Immature natural killer cell (primary cell): ENCODE measurements at regions not wholly inside any gene's neighbourhood (a gene's known extent, or its start where the extent isn't known, plus 50 kb on each side); places are given as distances from the start of the nearest gene placed in this dataset.
"Not testable (repeated sequence)": the region's sequence is repeated elsewhere in the genome, so short reads cannot be mapped to it uniquely, and the experiment has no call there.

Experiments
- DNase-seq, 3 donors: peaks; one replicate each; pipeline ENCODE4 v3.0.0; 2022; ENCODE audit warnings: mixed read lengths in 1 of 3
- H3K27ac Mint-ChIP-seq, 6 donors: one replicate each; pipeline ENCODE4 v1.8.0; 2020; ENCODE audit warnings: mixed read lengths in 6 of 6, mild to moderate bottlenecking in 5 of 6, inconsistent platforms in 4 of 6, moderate library complexity in 3 of 6
- H3K27me3 Mint-ChIP-seq, 3 donors: one replicate each; pipeline ENCODE4 v1.8.0; 2020 to 2021; ENCODE audit warnings: low read depth in 3 of 3, mild to moderate bottlenecking in 3 of 3, mixed read lengths in 3 of 3, moderate library complexity in 3 of 3, inconsistent platforms in 1 of 3
- H3K36me3 Mint-ChIP-seq, 3 donors: one replicate each; pipeline ENCODE4 v1.8.0; 2020; ENCODE audit warnings: mixed read lengths in 3 of 3, inconsistent platforms in 2 of 3, mild to moderate bottlenecking in 2 of 3
- H3K4me1 Mint-ChIP-seq, 2 donors: one replicate each; pipeline ENCODE4 v1.8.0; 2020; ENCODE audit warnings: inconsistent platforms in 2 of 2, mild to moderate bottlenecking in 2 of 2, mixed read lengths in 2 of 2, moderate library complexity in 1 of 2
- H3K4me3 Mint-ChIP-seq, 5 donors: one replicate each; pipeline ENCODE4 v1.8.0; 2020; ENCODE audit warnings: mild to moderate bottlenecking in 5 of 5, mixed read lengths in 5 of 5, inconsistent platforms in 3 of 5, moderate library complexity in 3 of 5
- H3K9me3 Mint-ChIP-seq, 6 donors: one replicate each; pipeline ENCODE4 v1.8.0; 2020; ENCODE audit warnings: mild to moderate bottlenecking in 6 of 6, mixed read lengths in 6 of 6, inconsistent platforms in 4 of 6, moderate library complexity in 3 of 6

DNA sequence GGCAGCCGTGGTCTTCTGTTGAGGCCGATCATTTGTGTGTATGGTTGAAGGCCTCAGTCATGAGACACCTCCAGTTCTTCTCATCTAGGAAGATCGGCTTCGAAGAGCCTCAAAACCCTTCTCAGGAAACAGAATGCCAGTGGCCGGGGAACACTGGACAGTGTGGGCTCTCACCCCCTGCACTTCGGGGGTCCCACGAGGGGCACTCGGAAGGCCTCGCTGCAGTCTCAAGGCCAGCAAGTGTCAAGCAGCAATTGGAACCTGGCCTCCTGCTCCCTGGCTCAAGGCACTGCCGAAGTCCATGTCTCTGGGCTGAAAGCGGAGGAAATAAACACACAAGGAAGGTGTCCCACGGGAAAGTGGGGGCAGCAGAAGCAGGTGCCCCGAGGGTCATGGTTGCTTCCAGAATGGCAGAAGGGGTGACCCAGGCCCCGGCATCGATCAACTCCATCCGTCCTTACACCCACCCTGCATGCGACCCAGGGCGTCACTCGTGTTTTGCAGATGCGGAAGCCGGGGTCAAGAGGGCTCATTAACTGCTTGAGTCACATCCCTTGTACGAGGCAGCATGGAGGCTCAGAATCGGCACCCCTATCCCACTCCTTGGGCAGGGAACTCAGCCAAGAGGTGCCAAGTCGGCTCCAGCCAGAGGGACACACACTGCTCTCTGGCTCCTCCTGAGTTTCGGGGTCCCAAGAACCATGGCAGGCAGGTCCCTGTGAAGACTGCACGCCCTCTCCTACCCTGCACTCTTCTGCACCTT lies 231.3 kb upstream of the SHH start:
- no peak for DNase-seq
- Mint-ChIP-seq H3K27me3 (peaks cover 2 to 3% (median 3%) of the 10 kb centered on the region in 3 donors), H3K36me3 (no peaks in the 10 kb centered on the region), H3K27ac (no peak overlapping the region), H3K9me3 (peaks cover 0 to 2% (median 0%) of the 10 kb centered on the region in 6 donors), H3K4me1 (no peaks in the 10 kb centered on the region), H3K4me3 (no peak overlapping the region)

GRCh38 chr7:156041398-156041797 lies 229.1 kb upstream of the SHH start:
- no peaks in the 10 kb centered on the region for H3K9me3 Mint-ChIP-seq
- no peak overlapping the region for H3K4me3 Mint-ChIP-seq
- H3K4me1 Mint-ChIP-seq, result no peaks in the 10 kb centered on the region
- H3K36me3 Mint-ChIP-seq, result no peaks in the 10 kb centered on the region
- H3K27ac Mint-ChIP-seq, result no peak overlapping the region
- peaks cover 0 to 3% (median 1%) of the 10 kb centered on the region in 3 donors for H3K27me3 Mint-ChIP-seq
- DNase-seq, result no peak

- Mint-ChIP-seq H3K27me3 (peaks cover 0 to 2% (median 1%) of the 10 kb centered on the region in 3 donors), H3K36me3 (no peaks in the 10 kb centered on the region), H3K4me1 (no peaks in the 10 kb centered on the region), H3K9me3 (no peaks in the 10 kb centered on the region), H3K4me3 (no peak overlapping the region), H3K27ac (no peak overlapping the region)
- DNase-seq, result no peak
Observed at GRCh38 chr7:156039971-156040677, 227.9 kb upstream of the SHH start.

- no peak for DNase-seq
- peaks cover 0 to 1% (median 0%) of the 10 kb centered on the region in 3 donors for H3K27me3 Mint-ChIP-seq
- no peak overlapping the region for H3K27ac Mint-ChIP-seq
- H3K36me3 Mint-ChIP-seq, result no peaks in the 10 kb centered on the region
- no peaks in the 10 kb centered on the region for H3K4me1 Mint-ChIP-seq
- H3K9me3 Mint-ChIP-seq, result no peaks in the 10 kb centered on the region
- no peak overlapping the region for H3K4me3 Mint-ChIP-seq
Observed at GRCh38 chr7:156039194-156039593, 226.9 kb upstream of the SHH start.

- H3K9me3 Mint-ChIP-seq, result no peaks in the 10 kb centered on the region
- H3K27me3 Mint-ChIP-seq, result peaks cover 0 to 1% (median 0%) of the 10 kb centered on the region in 3 donors
- H3K4me1 Mint-ChIP-seq, result no peaks in the 10 kb centered on the region
- H3K4me3 Mint-ChIP-seq, result no peak overlapping the region
- DNase-seq, result no peak
- no peaks in the 10 kb centered on the region for H3K36me3 Mint-ChIP-seq
- no peak overlapping the region for H3K27ac Mint-ChIP-seq
Observed at GRCh38 chr7:156038345-156038744, 226.1 kb upstream of the SHH start.

DNA sequence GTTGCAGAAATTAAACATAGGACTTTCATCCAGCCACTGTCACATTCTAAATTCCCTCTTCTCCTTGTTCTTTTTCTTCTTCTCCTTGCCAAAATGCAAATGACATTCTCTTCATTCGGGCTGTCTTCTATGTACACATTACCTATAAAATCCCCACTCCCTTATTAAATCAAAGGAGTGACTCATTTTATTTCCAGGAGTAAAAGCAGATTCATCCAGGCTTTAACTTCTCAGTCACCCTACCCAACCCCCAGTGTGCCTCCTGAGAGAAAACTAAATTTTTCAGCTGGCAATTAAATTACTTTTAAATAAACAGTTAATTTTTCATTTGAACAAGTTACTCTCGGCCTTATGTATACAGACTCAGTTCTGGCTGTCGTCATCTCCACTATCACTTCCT lies 223.9 kb upstream of the SHH start:
- H3K4me3 Mint-ChIP-seq, result no peak overlapping the region
- H3K4me1 Mint-ChIP-seq, result no peaks in the 10 kb centered on the region
- no peaks in the 10 kb centered on the region for H3K9me3 Mint-ChIP-seq
- no peak for DNase-seq
- no peak overlapping the region for H3K27ac Mint-ChIP-seq
- peaks cover 0 to 1% (median 0%) of the 10 kb centered on the region in 3 donors for H3K27me3 Mint-ChIP-seq
- no peaks in the 10 kb centered on the region for H3K36me3 Mint-ChIP-seq

DNA sequence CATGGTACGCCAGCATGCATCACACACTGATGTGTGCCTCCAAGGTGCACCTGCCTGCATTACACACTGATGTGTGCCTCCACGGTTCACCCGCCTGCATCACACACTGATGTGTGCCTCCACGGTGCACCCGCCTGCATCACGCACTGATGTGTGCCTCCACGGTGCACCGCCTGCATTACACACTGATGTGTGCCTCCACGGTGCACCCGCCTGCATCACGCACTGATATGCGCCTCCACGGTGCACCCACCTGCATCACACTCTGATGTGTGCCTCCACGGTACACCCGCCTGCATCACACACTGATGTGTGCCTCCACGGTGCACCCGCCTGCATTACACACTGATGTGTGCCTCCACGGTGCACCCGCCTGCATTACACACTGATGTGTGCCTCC lies 223.1 kb upstream of the SHH start:
- not testable (repeated sequence) for H3K9me3 Mint-ChIP-seq, H3K4me3 Mint-ChIP-seq, H3K4me1 Mint-ChIP-seq, H3K27me3 Mint-ChIP-seq, DNase-seq, H3K36me3 Mint-ChIP-seq, H3K27ac Mint-ChIP-seq

GRCh38 chr7:156034397-156034796 lies 222.1 kb upstream of the SHH start:
- no peaks in the 10 kb centered on the region for H3K36me3 Mint-ChIP-seq
- no peaks in the 10 kb centered on the region for H3K4me1 Mint-ChIP-seq
- no peak overlapping the region for H3K4me3 Mint-ChIP-seq
- no peak for DNase-seq
- H3K9me3 Mint-ChIP-seq, result peaks cover 0 to 1% (median 0%) of the 10 kb centered on the region in 6 donors
- peaks cover 0 to 1% (median 0%) of the 10 kb centered on the region in 3 donors for H3K27me3 Mint-ChIP-seq
- H3K27ac Mint-ChIP-seq, result no peak overlapping the region

GRCh38 chr7:156032973-156033372 lies 220.7 kb upstream of the SHH start:
- Mint-ChIP-seq H3K27me3 (peaks cover 0 to 3% (median 0%) of the 10 kb centered on the region in 3 donors), H3K27ac (no peak overlapping the region), H3K4me3 (no peak overlapping the region), H3K9me3 (peaks cover 0 to 1% (median 0%) of the 10 kb centered on the region in 6 donors), H3K4me1 (no peaks in the 10 kb centered on the region), H3K36me3 (no peaks in the 10 kb centered on the region)
- no peak for DNase-seq

DNA sequence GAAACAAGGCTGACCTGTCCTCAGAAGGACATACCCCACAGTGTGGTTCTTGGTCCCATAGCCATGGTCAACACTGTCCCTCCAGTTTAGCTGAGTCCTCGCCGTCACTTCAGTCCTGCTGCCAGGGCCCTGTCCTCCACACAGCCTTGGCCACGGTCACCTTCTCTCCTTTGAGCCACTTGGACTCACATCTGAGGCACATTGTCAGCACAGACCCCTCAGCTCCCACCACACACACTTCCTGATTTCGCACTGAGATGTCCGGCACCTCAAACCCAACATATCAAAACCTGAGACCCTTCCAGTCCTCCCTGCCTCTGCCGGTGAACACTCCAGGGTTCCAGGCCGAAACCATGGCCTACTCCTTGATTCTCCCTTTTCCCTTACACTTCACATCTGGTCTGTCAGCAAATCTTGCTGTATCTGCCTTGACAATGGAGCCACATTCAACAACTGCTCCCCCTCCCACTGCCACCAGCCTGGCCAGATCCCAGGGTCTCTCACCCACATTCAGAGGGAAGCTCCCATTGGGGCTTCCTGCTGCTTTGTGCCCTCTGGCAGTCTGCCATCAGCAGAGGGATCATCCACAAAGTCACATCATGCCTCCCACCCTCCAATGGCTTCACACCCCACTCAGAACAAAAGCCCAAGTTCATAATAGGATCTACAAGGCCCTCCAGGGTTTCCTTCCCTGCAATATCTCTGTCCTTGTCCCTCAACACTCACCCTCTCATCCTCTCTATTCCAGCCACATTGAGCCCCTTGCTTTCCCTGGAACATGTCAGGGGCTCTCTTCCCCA lies 219.6 kb upstream of the SHH start:
- no peaks in the 10 kb centered on the region for H3K36me3 Mint-ChIP-seq
- peaks cover 0 to 1% (median 0%) of the 10 kb centered on the region in 6 donors for H3K9me3 Mint-ChIP-seq
- no peak overlapping the region for H3K4me3 Mint-ChIP-seq
- peaks cover 0 to 2% (median 0%) of the 10 kb centered on the region in 3 donors for H3K27me3 Mint-ChIP-seq
- H3K27ac Mint-ChIP-seq, result no peak overlapping the region
- DNase-seq, result no peak
- no peaks in the 10 kb centered on the region for H3K4me1 Mint-ChIP-seq

DNA sequence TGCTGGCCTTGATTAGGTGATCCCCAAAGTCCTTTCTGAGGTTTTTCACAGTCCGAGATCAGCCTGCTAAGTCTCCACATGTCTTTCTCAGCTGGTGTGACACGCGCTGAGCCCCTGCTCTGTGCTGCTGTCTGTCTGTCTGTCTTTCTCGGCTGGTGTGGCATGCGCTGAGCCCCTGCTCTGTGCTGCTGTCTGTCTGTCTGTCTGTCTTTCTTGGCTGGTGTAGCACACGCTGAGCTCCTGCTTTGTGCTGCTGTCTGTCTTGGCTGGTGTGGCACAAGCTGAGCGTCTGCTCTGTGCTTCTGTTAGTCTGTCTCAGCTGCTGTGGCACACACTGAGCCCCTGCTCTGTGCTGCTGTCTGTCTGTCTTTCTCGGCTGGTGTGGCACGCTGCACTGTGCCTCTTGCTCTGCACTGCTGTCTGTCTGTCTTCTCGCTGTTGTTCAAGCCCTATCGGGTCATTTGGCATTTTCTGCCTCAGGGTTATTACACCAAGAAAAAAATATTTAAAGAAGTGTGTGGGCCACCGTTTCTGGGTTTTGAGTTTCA lies 217.3 kb upstream of the SHH start:
- no peaks in the 10 kb centered on the region for H3K4me1 Mint-ChIP-seq
- H3K27me3 Mint-ChIP-seq, result peaks cover 0 to 4% (median 2%) of the 10 kb centered on the region in 3 donors
- H3K36me3 Mint-ChIP-seq, result no peaks in the 10 kb centered on the region
- peaks cover 0 to 1% (median 0%) of the 10 kb centered on the region in 6 donors for H3K9me3 Mint-ChIP-seq
- no peak overlapping the region for H3K4me3 Mint-ChIP-seq
- H3K27ac Mint-ChIP-seq, result no peak overlapping the region
- no peak for DNase-seq

GRCh38 chr7:156028521-156028920 lies 216.3 kb upstream of the SHH start:
- Mint-ChIP-seq H3K4me3 (no peak overlapping the region), H3K4me1 (no peaks in the 10 kb centered on the region), H3K27me3 (peaks cover 0 to 4% (median 2%) of the 10 kb centered on the region in 3 donors), H3K27ac (no peak overlapping the region), H3K36me3 (no peaks in the 10 kb centered on the region), H3K9me3 (peaks cover 0 to 1% (median 0%) of the 10 kb centered on the region in 6 donors)
- DNase-seq, result no peak

GRCh38 chr7:156027821-156028220 lies 215.6 kb upstream of the SHH start:
- Mint-ChIP-seq H3K27ac (no peak overlapping the region), H3K4me1 (no peaks in the 10 kb centered on the region), H3K36me3 (no peaks in the 10 kb centered on the region), H3K9me3 (peaks cover 0 to 1% (median 0%) of the 10 kb centered on the region in 6 donors), H3K4me3 (no peak overlapping the region), H3K27me3 (peaks cover 0 to 4% (median 2%) of the 10 kb centered on the region in 3 donors)
- DNase-seq, result no peak
